Nephron (organoid): ENCODE measurements at regions not wholly inside any gene's neighbourhood (a gene's known extent, or its start where the extent isn't known, plus 50 kb on each side); places are given as distances from the start of the nearest gene placed in this dataset.
"Not testable (repeated sequence)": the region's sequence is repeated elsewhere in the genome, so short reads cannot be mapped to it uniquely, and the experiment has no call there.

Experiments
- H3K27ac Mint-ChIP-seq, 3 experiments: 2 replicates each; pipeline ENCODE4 v1.8.0; 2020; ENCODE audit warnings: mixed read lengths in 3 of 3, mild to moderate bottlenecking in 2 of 3, moderate library complexity in 1 of 3
- H3K27me3 Mint-ChIP-seq: 2 replicates; pipeline ENCODE4 v1.8.0; 2021; ENCODE audit warnings: low read depth, mild to moderate bottlenecking, moderate library complexity, mixed read lengths
- H3K36me3 Mint-ChIP-seq: 2 replicates; pipeline ENCODE4 v1.8.0; 2020; ENCODE audit warnings: low read depth, mixed read lengths
- H3K4me1 Mint-ChIP-seq: 2 replicates; pipeline ENCODE4 v1.8.0; 2020; ENCODE audit warnings: mixed read lengths
- H3K4me3 Mint-ChIP-seq, 3 experiments: 2 replicates each; pipeline ENCODE4 v1.8.0; 2020; ENCODE audit warnings: mild to moderate bottlenecking in 3 of 3, mixed read lengths in 3 of 3, moderate library complexity in 2 of 3
- H3K9me3 Mint-ChIP-seq: 2 replicates; pipeline ENCODE4 v1.8.0; 2020; ENCODE audit warnings: mixed read lengths
- TF ChIP-seq, protein P1 (sequence below), 3 experiments: fragments of 200-600 bp; sonication (generic); IDR thresholded peaks; one replicate each; pipeline ENCODE4 v1.5.0; 2021; ENCODE audit warnings: antibody characterized with exemption in 3 of 3; ENCODE audit not compliant: unreplicated experiment in 3 of 3

- Mint-ChIP-seq H3K4me1 (peaks cover 12% of the 10 kb centered on the region), H3K27me3 (no peaks in the 10 kb centered on the region), H3K36me3 (no peaks in the 10 kb centered on the region), H3K27ac (no peak overlapping the region), H3K9me3 (peaks cover 13% of the 10 kb centered on the region), H3K4me3 (peak overlapping the region in 1 of 3 experiments; percentile 1)
- TF ChIP-seq, protein P1, sequence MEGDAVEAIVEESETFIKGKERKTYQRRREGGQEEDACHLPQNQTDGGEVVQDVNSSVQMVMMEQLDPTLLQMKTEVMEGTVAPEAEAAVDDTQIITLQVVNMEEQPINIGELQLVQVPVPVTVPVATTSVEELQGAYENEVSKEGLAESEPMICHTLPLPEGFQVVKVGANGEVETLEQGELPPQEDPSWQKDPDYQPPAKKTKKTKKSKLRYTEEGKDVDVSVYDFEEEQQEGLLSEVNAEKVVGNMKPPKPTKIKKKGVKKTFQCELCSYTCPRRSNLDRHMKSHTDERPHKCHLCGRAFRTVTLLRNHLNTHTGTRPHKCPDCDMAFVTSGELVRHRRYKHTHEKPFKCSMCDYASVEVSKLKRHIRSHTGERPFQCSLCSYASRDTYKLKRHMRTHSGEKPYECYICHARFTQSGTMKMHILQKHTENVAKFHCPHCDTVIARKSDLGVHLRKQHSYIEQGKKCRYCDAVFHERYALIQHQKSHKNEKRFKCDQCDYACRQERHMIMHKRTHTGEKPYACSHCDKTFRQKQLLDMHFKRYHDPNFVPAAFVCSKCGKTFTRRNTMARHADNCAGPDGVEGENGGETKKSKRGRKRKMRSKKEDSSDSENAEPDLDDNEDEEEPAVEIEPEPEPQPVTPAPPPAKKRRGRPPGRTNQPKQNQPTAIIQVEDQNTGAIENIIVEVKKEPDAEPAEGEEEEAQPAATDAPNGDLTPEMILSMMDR (IDR thresholded peaks at IDR 0.05; ENCODE audit: unreplicated experiment in 3 of 3), result no peak
Observed at GRCh38 chr7:28330384-28331070, 81.8 kb upstream of the CREB5 start.

DNA sequence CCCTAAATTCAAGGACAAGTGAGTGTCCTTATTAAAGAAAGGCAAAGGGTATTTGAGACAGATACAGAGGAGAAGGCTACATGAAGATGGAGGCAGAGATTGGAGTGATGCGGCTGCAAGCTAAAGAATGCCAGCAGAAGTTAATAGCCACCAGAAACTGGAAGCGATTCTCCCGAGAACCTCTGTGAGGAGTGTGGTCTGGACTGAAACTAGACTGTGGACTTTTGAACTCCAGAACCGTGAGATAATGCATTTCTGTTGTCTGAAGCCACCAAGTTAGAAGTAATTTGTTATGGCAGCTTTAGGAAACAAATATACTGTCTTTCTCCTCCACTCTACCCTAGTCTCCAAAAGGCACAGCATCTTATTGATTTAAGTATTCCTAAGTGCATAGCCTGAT, 80.3 kb upstream of the CREB5 start:
- Mint-ChIP-seq H3K4me3 (no peak overlapping the region), H3K9me3 (peaks cover 13% of the 10 kb centered on the region), H3K27me3 (no peaks in the 10 kb centered on the region), H3K36me3 (no peaks in the 10 kb centered on the region), H3K4me1 (peaks cover 12% of the 10 kb centered on the region), H3K27ac (no peak overlapping the region)
- TF ChIP-seq, protein P1 (IDR thresholded peaks at IDR 0.05; ENCODE audit: unreplicated experiment in 3 of 3), result no peak

DNA sequence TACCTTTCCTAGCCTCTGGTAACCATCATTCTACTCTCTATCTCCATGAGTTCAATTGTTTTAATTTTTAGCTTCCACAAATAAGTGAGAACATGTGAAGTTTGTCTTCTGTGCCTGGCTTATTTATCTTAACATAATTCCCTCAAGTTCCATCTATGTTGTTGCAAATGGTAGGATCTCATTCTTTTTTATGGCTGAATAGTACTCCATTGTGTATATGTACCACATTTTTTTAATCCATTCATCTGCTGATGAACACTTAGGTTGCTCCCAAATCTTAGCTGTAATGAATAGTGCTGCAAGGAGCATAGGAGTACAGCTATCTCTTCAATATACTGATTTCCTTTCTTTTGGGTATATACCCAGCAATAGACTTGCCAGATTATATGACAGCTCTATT, 78.8 kb upstream of the CREB5 start:
- H3K27ac Mint-ChIP-seq, H3K27me3 Mint-ChIP-seq, H3K4me3 Mint-ChIP-seq, H3K4me1 Mint-ChIP-seq, H3K36me3 Mint-ChIP-seq: not testable (repeated sequence)
- H3K9me3 Mint-ChIP-seq, result peaks cover 13% of the 10 kb centered on the region

DNA sequence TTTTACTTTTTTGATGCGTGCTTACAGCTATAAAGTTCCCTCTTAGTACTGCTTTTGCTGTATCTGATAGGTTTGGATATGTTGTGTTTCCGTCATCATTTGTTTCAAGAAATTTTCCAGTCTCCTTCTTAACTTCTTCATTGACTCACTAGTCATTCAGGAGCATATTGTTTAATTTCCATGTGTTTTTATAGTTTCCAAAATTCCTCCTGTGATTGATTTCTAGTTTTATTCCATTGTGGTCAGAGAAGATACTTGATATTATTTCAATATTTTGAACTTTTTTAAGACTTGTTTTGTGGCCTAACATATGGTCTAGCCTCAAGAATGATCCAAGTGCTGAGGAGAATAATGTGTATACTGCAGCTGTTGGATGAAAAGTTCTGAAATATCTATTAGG, 75.5 kb upstream of the CREB5 start:
- Mint-ChIP-seq H3K27me3 (peaks cover 4% of the 10 kb centered on the region), H3K36me3 (no peaks in the 10 kb centered on the region), H3K4me1 (no peaks in the 10 kb centered on the region), H3K4me3 (no peak overlapping the region), H3K9me3 (peaks cover 21% of the 10 kb centered on the region), H3K27ac (no peak overlapping the region)
- TF ChIP-seq, protein P1 (IDR thresholded peaks at IDR 0.05; ENCODE audit: unreplicated experiment in 3 of 3), result no peak

DNA sequence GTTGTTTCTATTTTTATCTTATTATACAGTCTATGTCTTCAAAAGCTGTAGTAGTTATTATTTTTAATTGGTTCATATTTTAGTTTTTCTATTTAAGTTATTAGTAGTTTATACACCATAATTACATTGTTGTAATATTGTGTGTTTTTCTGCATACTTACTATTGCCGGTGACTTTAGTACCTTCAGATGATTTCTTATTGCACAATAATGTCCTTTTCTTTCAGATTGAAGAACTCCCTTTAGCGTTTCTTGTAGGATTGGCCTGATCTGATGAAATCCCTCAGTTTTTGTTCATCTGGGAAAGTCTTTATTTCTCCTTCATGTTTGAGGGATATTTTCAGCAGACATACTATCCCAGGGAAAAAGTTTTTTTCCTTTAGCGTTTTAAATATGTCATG, 74.3 kb upstream of the CREB5 start:
- Mint-ChIP-seq H3K27me3 (peaks cover 4% of the 10 kb centered on the region), H3K4me3 (no peak overlapping the region), H3K4me1 (no peaks in the 10 kb centered on the region), H3K27ac (no peak overlapping the region), H3K36me3 (no peaks in the 10 kb centered on the region), H3K9me3 (peaks cover 24% of the 10 kb centered on the region)
- TF ChIP-seq, protein P1 (IDR thresholded peaks at IDR 0.05; ENCODE audit: unreplicated experiment in 3 of 3), result no peak

DNA sequence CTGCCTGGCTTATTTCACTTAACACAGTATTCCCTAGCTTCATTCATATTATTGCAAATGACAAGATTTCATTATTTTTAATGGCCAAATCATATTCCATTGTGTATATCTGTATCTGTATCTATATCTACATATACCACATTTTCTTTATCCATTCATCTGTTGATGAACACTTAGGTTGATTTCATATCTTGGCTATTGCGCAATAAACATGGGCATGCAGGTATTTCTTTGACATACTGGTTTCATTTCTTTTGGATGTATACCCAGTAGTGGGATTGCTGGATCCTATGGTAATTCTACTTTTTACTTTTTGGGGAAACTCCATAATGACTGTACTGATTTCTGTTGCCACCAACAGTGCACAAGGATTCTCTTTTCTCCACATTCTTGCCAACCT, 68.9 kb upstream of the CREB5 start:
- H3K36me3 Mint-ChIP-seq, result no peaks in the 10 kb centered on the region
- no peak overlapping the region for H3K27ac Mint-ChIP-seq
- H3K9me3 Mint-ChIP-seq, result peaks cover 19% of the 10 kb centered on the region
- TF ChIP-seq, protein P1 (IDR thresholded peaks at IDR 0.05; ENCODE audit: unreplicated experiment in 3 of 3), result no peak
- H3K4me1 Mint-ChIP-seq, result peaks cover 21% of the 10 kb centered on the region
- peaks cover 4% of the 10 kb centered on the region for H3K27me3 Mint-ChIP-seq
- no peak overlapping the region for H3K4me3 Mint-ChIP-seq
